NCI-H1048 (cell line): ENCODE measurements at regions not wholly inside any gene's neighbourhood (a gene's known extent, or its start where the extent isn't known, plus 50 kb on each side); places are given as distances from the start of the nearest gene placed in this dataset.
"Not testable (repeated sequence)": the region's sequence is repeated elsewhere in the genome, so short reads cannot be mapped to it uniquely, and the experiment has no call there.

Experiments
- DNase-seq: peaks from one replicate; lab custom pipeline; 2025; lab: John Stamatoyannopoulos, UW

- DNase-seq, result no peak
These were observed 288.7 kb downstream of the MDFIC start for GRCh38 chr7:115210552-115210951.

DNA sequence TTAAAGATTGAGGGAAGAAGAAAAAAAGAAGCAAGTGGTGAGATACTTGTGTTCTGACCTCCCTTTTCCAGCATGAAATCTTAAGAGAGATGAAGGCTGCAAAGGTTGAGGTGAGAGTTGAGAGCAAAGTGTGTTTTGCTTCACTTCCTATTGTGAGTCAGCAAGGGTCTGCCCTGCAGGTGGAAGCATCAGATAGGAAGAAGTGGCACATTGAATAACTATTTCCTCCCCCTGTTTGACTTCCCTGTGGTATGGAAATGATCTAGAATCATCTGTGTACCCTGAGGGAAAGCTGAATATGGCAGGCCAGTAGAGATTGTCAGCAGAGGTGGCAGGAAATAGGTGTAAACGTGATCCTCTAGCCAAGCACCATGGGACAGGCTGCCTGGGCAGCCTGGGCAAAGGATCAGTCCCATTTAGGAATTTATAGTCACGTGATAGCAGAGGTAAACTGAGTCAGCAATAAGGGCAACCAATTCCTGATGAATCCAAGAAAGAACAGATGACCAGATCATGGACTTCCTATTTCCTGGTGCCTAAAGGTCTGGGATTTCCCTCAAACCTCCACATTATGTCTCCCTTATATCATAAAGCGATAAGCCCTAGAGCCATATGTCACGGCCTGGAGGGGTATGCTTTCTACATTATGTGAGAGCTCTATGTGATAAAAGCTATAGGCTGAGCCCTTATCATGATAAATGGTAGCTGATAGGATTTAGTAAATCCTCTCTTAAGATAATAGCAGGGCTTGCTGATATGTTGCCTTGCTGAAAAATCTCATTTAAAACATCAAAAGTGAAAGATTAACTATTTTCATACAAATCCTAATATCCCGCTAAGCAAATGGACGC is 287.0 kb downstream of the MDFIC start:
- DNase-seq, result no peak

GRCh38 chr7:115206374-115206773 is 284.5 kb downstream of the MDFIC start:
- DNase-seq, result not testable (repeated sequence)

DNA sequence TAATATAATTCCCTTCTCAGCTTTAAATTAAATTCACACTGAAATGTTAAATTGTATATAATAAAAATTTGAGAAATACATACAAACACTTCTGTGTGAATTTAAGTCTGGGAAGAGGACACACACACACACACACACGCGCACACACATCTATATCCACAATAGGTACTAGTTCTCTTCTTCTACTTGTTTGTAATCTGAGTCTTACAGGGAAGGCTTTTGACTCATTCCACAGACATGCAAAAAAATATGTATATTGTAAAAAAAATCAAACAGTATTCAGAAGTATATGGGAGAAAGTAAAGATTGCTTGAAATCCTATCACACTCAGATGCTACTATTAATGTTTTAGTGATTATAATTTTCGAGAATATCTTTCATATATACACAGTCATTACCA is 276.2 kb downstream of the MDFIC start:
- DNase-seq, result no peak

DNA sequence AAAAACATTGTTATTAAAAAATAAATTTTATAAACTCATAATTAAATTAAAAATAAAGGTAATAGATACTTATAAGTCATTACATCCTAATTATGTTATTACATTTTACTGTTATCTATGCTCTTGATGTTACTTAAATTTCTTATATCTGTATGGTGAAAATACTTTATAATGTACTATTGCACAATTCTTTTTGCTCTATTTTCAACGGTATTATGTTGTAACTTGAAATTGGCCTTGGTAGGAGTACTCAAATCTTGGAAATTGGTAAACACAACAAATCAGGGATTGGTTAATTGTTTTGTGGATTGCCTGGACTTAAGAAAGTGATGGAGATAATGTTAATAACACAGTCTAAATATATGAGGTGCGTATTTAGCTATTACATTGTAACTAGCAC is 273.3 kb downstream of the MDFIC start:
- no peak for DNase-seq

DNA sequence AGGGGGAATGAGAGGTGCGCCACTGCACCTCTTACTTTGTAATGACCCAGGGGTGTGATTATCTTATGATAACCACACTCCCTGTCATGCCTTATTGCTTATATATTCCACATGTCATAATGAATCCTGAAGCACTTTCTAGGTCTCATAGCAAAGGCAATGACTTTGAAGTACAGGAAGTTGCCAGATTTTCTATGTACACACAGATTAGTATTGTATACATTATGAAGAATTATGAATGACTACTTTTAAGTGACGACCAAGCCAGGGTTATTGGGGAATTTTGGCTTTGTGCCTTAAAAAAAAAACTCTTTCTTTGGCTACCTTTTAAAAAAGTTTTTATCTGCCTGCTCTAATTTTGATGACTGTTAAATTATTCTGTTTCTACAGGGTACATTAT is 269.6 kb downstream of the MDFIC start:
- DNase-seq, result no peak

- DNase-seq, result no peak
These were observed 261.6 kb downstream of the MDFIC start for GRCh38 chr7:115183431-115184057.

- DNase-seq, result no peak
These were observed 256.9 kb downstream of the MDFIC start for GRCh38 chr7:115178835-115179234.

GRCh38 chr7:115177823-115178222 is 255.9 kb downstream of the MDFIC start:
- no peak for DNase-seq

DNA sequence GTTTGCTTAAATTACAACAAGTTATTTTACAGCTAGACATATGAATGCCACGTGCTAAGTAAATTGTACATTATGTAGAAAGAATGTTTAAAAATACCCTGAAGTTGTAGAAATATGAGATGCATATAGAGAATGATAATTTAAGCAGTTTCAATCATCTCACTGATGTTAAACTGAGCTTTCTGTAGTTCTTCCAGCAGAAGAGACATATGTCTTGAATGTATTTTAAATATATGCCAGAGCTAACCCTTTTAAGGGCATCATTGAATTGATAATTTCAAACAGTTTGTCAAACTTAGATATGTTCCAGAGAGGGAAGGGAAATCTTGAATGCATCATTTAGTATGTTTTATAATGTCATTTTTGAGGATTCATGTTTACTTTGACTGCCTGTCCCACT is 255.2 kb downstream of the MDFIC start:
- DNase-seq, result no peak

GRCh38 chr7:115172397-115172796 is 250.5 kb downstream of the MDFIC start:
- not testable (repeated sequence) for DNase-seq

DNA sequence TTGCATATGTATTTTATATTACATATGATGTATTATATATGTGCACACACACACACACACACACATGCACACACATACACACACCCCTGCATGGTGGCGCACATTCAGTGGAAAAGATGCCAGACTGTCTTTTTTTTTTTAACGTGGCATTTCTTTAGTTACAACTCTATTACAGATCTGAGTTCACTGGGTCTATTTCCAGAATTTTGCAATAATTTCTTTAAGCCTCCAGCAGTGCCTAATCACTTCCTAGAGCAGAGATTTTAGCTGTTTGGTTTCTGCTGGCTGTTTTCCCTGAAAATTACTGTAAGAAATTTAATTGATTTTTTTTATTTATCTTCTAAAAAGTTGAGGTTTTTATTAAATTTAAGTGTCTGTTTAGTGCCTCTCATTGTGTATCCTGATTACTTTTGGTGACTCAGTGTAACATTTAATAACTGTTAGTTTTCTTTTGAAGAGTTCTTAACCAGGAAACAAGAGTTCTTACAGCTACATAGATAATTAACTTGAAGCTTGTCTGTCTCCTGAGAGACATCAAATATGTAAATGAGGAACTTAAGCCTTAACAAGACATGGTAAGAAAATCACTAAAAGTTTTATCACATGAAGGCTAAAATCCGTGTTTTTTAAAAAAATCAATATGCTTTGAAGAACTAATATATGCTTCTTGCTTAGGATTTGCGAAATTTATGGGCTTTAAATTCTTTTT is 232.0 kb downstream of the MDFIC start:
- no peak for DNase-seq

- no peak for DNase-seq
These were observed 231.3 kb downstream of the MDFIC start for GRCh38 chr7:115153176-115153575.

GRCh38 chr7:115146148-115146547 is 224.3 kb downstream of the MDFIC start:
- DNase-seq, result peak; percentile 94

DNA sequence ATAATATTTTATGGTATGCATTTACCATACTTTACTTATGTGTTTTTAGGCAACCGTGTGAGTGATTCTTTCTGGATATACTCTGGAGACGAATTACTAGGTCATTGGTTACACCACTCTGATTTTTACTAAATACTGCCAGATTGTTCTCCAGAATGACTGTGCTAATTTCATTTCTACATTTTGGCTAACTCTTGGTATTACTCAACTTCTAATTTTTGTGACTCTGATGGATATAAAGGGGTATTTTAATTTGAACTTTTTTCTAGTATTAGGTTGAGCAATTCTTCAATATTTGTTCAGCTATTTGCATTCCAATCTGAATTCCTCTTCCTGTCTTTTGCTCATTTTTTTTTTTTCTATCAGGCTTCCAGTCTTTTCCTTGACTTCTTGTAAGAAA is 223.6 kb downstream of the MDFIC start:
- DNase-seq, result no peak

GRCh38 chr7:115137816-115138215 is 215.9 kb downstream of the MDFIC start:
- no peak for DNase-seq

GRCh38 chr7:115136796-115137443 is 215.0 kb downstream of the MDFIC start:
- no peak for DNase-seq

DNA sequence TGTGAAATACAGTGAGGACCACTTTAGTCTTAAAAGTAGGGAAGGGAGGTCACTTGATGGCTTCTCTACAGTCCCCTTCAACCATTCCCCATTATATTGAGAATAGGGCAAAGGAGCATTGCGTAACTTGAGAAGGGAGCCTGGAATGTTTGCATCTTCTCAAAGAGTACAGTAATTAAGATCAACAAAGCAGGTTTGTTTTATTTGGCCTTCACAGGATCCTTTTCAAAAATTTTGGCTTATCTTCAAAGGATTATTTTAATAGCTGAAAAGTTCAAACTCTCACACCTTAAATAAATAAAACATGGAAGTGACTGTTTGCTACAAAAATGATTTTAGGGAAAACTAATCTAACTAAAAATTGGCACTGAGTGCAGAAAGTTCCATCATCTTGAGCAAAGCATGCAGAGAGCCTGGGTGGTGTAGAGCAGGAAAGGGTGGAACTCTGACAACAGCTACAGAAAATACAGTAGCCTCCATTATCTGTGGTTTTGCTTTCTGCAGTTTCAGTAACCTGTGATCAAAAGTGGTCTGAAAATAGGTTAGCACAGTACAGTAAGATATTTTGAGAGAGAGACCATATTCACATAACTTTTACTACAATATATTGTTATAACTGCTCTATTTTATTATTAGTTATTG is 214.0 kb downstream of the MDFIC start:
- no peak for DNase-seq

- DNase-seq, result peak; percentile 7
These were observed 213.3 kb downstream of the MDFIC start for GRCh38 chr7:115135146-115135545.

GRCh38 chr7:115133248-115133647 is 211.4 kb downstream of the MDFIC start:
- DNase-seq, result no peak

DNA sequence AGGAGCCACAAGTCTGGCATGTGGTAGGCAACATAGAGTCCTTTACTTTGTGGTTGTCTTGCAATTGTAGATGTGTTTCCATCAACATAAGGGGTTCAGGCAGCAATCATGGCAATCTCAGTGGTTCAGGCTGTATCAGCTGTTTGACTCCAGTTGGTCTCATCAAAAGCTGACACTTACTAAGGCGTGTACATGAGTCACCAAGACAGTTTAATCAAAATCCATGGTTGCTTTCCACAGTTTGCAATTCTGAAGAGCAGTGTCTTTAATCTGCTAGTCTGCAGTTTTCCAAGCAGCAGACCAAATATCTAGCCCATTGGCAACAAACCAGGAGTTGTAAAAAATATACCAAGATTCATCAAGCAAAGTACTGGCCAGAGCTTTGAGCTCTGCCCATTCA is 210.2 kb downstream of the MDFIC start:
- DNase-seq, result no peak

- DNase-seq, result no peak
These were observed 206.3 kb downstream of the MDFIC start for GRCh38 chr7:115128154-115128553.
